HK-2 (cell line): ENCODE measurements at regions not wholly inside any gene's neighbourhood (a gene's known extent, or its start where the extent isn't known, plus 50 kb on each side); places are given as distances from the start of the nearest gene placed in this dataset.

Source experiments
- DNase-seq: peaks from one replicate; pipeline ENCODE4 v3.0.0-alpha.2; 2018; ENCODE audit not compliant: unreplicated experiment

GRCh38 chr18:38933322-38933721, 1367.7 kb upstream of the CELF4 start:
- DNase-seq, result no peak

- DNase-seq, result no peak
Observed at GRCh38 chr18:38932752-38933151, 1367.2 kb upstream of the CELF4 start.

GRCh38 chr18:38931754-38932050, 1366.1 kb upstream of the CELF4 start:
- DNase-seq, result no peak

GRCh38 chr18:38930881-38931753, 1365.5 kb upstream of the CELF4 start:
- no peak for DNase-seq

GRCh38 chr18:38923540-38923939, 1357.9 kb upstream of the CELF4 start:
- DNase-seq, result no peak

GRCh38 chr18:38923126-38923525, 1357.5 kb upstream of the CELF4 start:
- no peak for DNase-seq

- no peak for DNase-seq
Observed at GRCh38 chr18:38909972-38910371, 1344.4 kb upstream of the CELF4 start.

- DNase-seq, result no peak
Observed at GRCh38 chr18:38902796-38903195, 1337.2 kb upstream of the CELF4 start.

GRCh38 chr18:38900445-38900844, 1334.8 kb upstream of the CELF4 start:
- no peak for DNase-seq

- no peak for DNase-seq
Observed at GRCh38 chr18:38900031-38900430, 1334.4 kb upstream of the CELF4 start.

- DNase-seq, result no peak
Observed at GRCh38 chr18:38899252-38899651, 1333.7 kb upstream of the CELF4 start.

GRCh38 chr18:38898167-38898566, 1332.6 kb upstream of the CELF4 start:
- DNase-seq, result no peak

GRCh38 chr18:38895560-38895959, 1330.0 kb upstream of the CELF4 start:
- no peak for DNase-seq

GRCh38 chr18:38887671-38888020, 1322.0 kb upstream of the CELF4 start:
- no peak for DNase-seq

GRCh38 chr18:38886861-38887670, 1321.5 kb upstream of the CELF4 start:
- DNase-seq, result no peak

- DNase-seq, result no peak
Observed at GRCh38 chr18:38886235-38886634, 1320.6 kb upstream of the CELF4 start.

GRCh38 chr18:38884050-38884449, 1318.5 kb upstream of the CELF4 start:
- DNase-seq, result no peak

- no peak for DNase-seq
Observed at GRCh38 chr18:38883111-38883510, 1317.5 kb upstream of the CELF4 start.

GRCh38 chr18:38879871-38880270, 1314.3 kb upstream of the CELF4 start:
- DNase-seq, result no peak

GRCh38 chr18:38872342-38872741, 1306.7 kb upstream of the CELF4 start:
- no peak for DNase-seq

GRCh38 chr18:38868757-38869156, 1303.2 kb upstream of the CELF4 start:
- DNase-seq, result no peak

GRCh38 chr18:38867680-38868079, 1302.1 kb upstream of the CELF4 start:
- DNase-seq, result no peak

GRCh38 chr18:38851526-38851925, 1285.9 kb upstream of the CELF4 start:
- DNase-seq, result no peak
